SW 1271 (cell line): ENCODE measurements at regions not wholly inside any gene's neighbourhood (a gene's known extent, or its start where the extent isn't known, plus 50 kb on each side); places are given as distances from the start of the nearest gene placed in this dataset.
A peak's percentile ranks its signal among the peaks of the same experiment; 100 is the strongest.

Experiments used
- DNase-seq, 2 experiments: peaks; one replicate each; lab custom pipeline; 2025; lab: John Stamatoyannopoulos, UW

- no peak for DNase-seq
These were observed 290.5 kb downstream of the RPLP1 start for GRCh38 chr15:69743091-69743490.

GRCh38 chr15:69744391-69745162, 292.0 kb downstream of the RPLP1 start:
- DNase-seq, result no peak

- DNase-seq, result no peak
These were observed 294.6 kb downstream of the RPLP1 start for GRCh38 chr15:69747193-69747592.

GRCh38 chr15:69748131-69748530, 295.5 kb downstream of the RPLP1 start:
- no peak for DNase-seq

- no peak for DNase-seq
These were observed 296.1 kb downstream of the RPLP1 start for GRCh38 chr15:69748576-69749185.

GRCh38 chr15:69749274-69749673, 296.7 kb downstream of the RPLP1 start:
- no peak for DNase-seq

GRCh38 chr15:69749797-69750196, 297.2 kb downstream of the RPLP1 start:
- DNase-seq, result peak in 1 of 2 experiments; percentile 40

GRCh38 chr15:69750253-69750652, 297.6 kb downstream of the RPLP1 start:
- DNase-seq, result no peak

- DNase-seq, result no peak
These were observed 298.5 kb downstream of the RPLP1 start for GRCh38 chr15:69751147-69751546.

GRCh38 chr15:69751566-69751965, 298.9 kb downstream of the RPLP1 start:
- no peak for DNase-seq

GRCh38 chr15:69753867-69754266, 301.2 kb downstream of the RPLP1 start:
- no peak for DNase-seq

- DNase-seq, result no peak
These were observed 301.7 kb downstream of the RPLP1 start for GRCh38 chr15:69754313-69754712.

- DNase-seq, result no peak
These were observed 303.1 kb downstream of the RPLP1 start for GRCh38 chr15:69755551-69756310.

- DNase-seq, result no peak
These were observed 303.8 kb downstream of the RPLP1 start for GRCh38 chr15:69756440-69756839.

- DNase-seq, result no peak
These were observed 304.6 kb downstream of the RPLP1 start for GRCh38 chr15:69757186-69757585.

GRCh38 chr15:69758291-69758771, 305.7 kb downstream of the RPLP1 start:
- no peak for DNase-seq

- peak; percentile 32 to 74 for DNase-seq
These were observed 306.5 kb downstream of the RPLP1 start for GRCh38 chr15:69758810-69759790.

GRCh38 chr15:69760258-69760845, 307.7 kb downstream of the RPLP1 start:
- DNase-seq, result peak in 1 of 2 experiments; percentile 70

GRCh38 chr15:69760890-69761568, 308.4 kb downstream of the RPLP1 start:
- DNase-seq, result peak; percentile 92 to 98

GRCh38 chr15:69762373-69763148, 309.9 kb downstream of the RPLP1 start:
- no peak for DNase-seq
